CD4-positive, alpha-beta T cell (primary cell): ENCODE measurements at regions not wholly inside any gene's neighbourhood (a gene's known extent, or its start where the extent isn't known, plus 50 kb on each side); places are given as distances from the start of the nearest gene placed in this dataset.

ENCODE experiments used
- ATAC-seq: fragments of 200-7000 bp; cut with Tn5 transposase; one replicate; pipeline ENCODE4 v1.10.0; 2022; ENCODE audit warnings: mild to moderate bottlenecking; ENCODE audit not compliant: poor library complexity
- CTCF ChIA-PET: fragments of 350-600 bp; sonication (Branson Sonifier 250); formaldehyde crosslinking; loops from one replicate; lab custom pipeline; 2021; ENCODE audit warnings: antibody characterized with exemption, inconsistent platforms; lab: Charles Lee
- POLR2A ChIA-PET: fragments of 350-600 bp; sonication (Branson Sonifier 250); formaldehyde crosslinking; loops from one replicate; lab custom pipeline; 2021; ENCODE audit warnings: antibody characterized with exemption, inconsistent platforms; lab: Charles Lee
- DNase-seq, 14 experiments: peaks; one replicate each; pipeline ENCODE4 v3.0.0-alpha.2; 2013 to 2020; ENCODE audit warnings: mixed read lengths in 2 of 14
- H3K27ac ChIP-seq, 2 donors: one replicate each; pipeline versions ENCODE4 v1.5.1 to v1.7.0; 2013; ENCODE audit warnings: low read length in 2 of 2, low read depth in 1 of 2, mild to moderate bottlenecking in 1 of 2
- H3K27me3 ChIP-seq, 2 experiments: 1 replicate in 1 of 2; 2 replicates in 1 of 2; pipeline versions ENCODE4 v1.6.1 to v1.7.0; 2013; ENCODE audit warnings: low read length in 2 of 2, control low read depth in 1 of 2, mild to moderate bottlenecking in 1 of 2, moderate library complexity in 1 of 2; ENCODE audit not compliant: insufficient read depth in 2 of 2, control insufficient read depth in 1 of 2
- H3K36me3 ChIP-seq: one replicate; pipeline ENCODE4 v1.6.1; 2013; ENCODE audit warnings: low read length, control low read depth; ENCODE audit not compliant: insufficient read depth
- H3K4me1 ChIP-seq: one replicate; pipeline ENCODE4 v1.6.1; 2013; ENCODE audit warnings: low read length, control low read depth; ENCODE audit not compliant: insufficient read depth
- H3K4me3 ChIP-seq: one replicate; pipeline ENCODE4 v1.5.1; 2013; ENCODE audit warnings: mild to moderate bottlenecking, low read length, moderate library complexity
- H3K9me3 ChIP-seq, 2 experiments: 1 replicate in 1 of 2; 2 replicates in 1 of 2; pipeline versions ENCODE4 v1.6.1 to v1.7.0; 2013; ENCODE audit warnings: low read length in 2 of 2, mild to moderate bottlenecking in 2 of 2, control low read depth in 1 of 2, moderate library complexity in 1 of 2; ENCODE audit not compliant: control insufficient read depth in 1 of 2, insufficient read depth in 1 of 2
- H3K27ac Mint-ChIP-seq: one replicate; pipeline ENCODE4 v1.8.0; 2020; ENCODE audit warnings: mixed read lengths
- H3K27me3 Mint-ChIP-seq: one replicate; pipeline ENCODE4 v1.8.0; 2021; ENCODE audit warnings: mixed read lengths
- H3K36me3 Mint-ChIP-seq: one replicate; pipeline ENCODE4 v1.8.0; 2021; ENCODE audit warnings: low read depth, mixed read lengths
- H3K4me1 Mint-ChIP-seq: one replicate; pipeline ENCODE4 v1.8.0; 2021; ENCODE audit warnings: low read depth, mixed read lengths
- H3K4me3 Mint-ChIP-seq: one replicate; pipeline ENCODE4 v1.8.0; 2020; ENCODE audit warnings: mild to moderate bottlenecking, mixed read lengths
- H3K9me3 Mint-ChIP-seq: one replicate; pipeline ENCODE4 v1.8.0; 2020; ENCODE audit warnings: mixed read lengths
- CTCF ChIP-seq: fragments of 200-600 bp; IDR thresholded peaks from one replicate; pipeline ENCODE4 v1.8.0; 2022; ENCODE audit warnings: antibody characterized with exemption, mild to moderate bottlenecking
- intact Hi-C, 2 experiments: fragments of 100-400 bp; cut with DNase I in 1 of 2; cut with micrococcal nuclease in 1 of 2; formaldehyde crosslinking; loops; one replicate each; pipeline versions ENCODE4 v1.15.1 to v1.9.0; 2023 to 2025; cut with DNase I, micrococcal nuclease

- ChIA-PET CTCF (no interaction called here), POLR2A (no interaction called here)
- Histone ChIP-seq H3K27me3 (no peaks in the 10 kb centered on the region), H3K9me3 (no peaks in the 10 kb centered on the region), H3K36me3 (no peaks in the 10 kb centered on the region), H3K27ac (no peak overlapping the region), H3K4me3 (no peak overlapping the region), H3K4me1 (no peaks in the 10 kb centered on the region)
- Mint-ChIP-seq H3K27ac (no peak overlapping the region), H3K27me3 (peaks cover 51% of the 10 kb centered on the region), H3K9me3 (no peaks in the 10 kb centered on the region), H3K4me1 (peaks cover 5% of the 10 kb centered on the region), H3K36me3 (no peaks in the 10 kb centered on the region), H3K4me3 (no peak overlapping the region)
- TF ChIP-seq CTCF: no peak
- no peak for ATAC-seq
- DNase-seq: no peak
- intact Hi-C loops: no loop called here
These were observed 171.8 kb upstream of the RAI14 start for GRCh38 chr5:34484216-34484920.

GRCh38 chr5:34485768-34486030 lies 170.4 kb upstream of the RAI14 start:
- no peak for TF ChIP-seq CTCF
- intact Hi-C loops: loop anchor here (1.0 to 5.0 kb wide), 2 partner anchors 413 to 517 kb away; no protein-coding TSS in a partner anchor
- no peaks in the 10 kb centered on the region for H3K9me3 ChIP-seq
- no peaks in the 10 kb centered on the region for H3K36me3 ChIP-seq
- no peak overlapping the region for H3K27ac Mint-ChIP-seq
- peaks cover 5% of the 10 kb centered on the region for H3K4me1 Mint-ChIP-seq
- POLR2A ChIA-PET: no interaction called here
- CTCF ChIA-PET: interaction anchor here (0.6 to 1.6 kb wide), 8 partner anchors 9 to 609 kb away, joined by 3 to 10 read pairs (median 4); no protein-coding TSS in a partner anchor
- no peak overlapping the region for H3K27ac ChIP-seq
- DNase-seq (no peak), ATAC-seq (no peak)
- H3K4me1 ChIP-seq: no peaks in the 10 kb centered on the region
- H3K4me3 Mint-ChIP-seq: no peak overlapping the region
- H3K4me3 ChIP-seq: no peak overlapping the region
- H3K9me3 Mint-ChIP-seq: no peaks in the 10 kb centered on the region
- no peaks in the 10 kb centered on the region for H3K36me3 Mint-ChIP-seq
- H3K27me3 ChIP-seq: no peaks in the 10 kb centered on the region
- peaks cover 48% of the 10 kb centered on the region for H3K27me3 Mint-ChIP-seq

GRCh38 chr5:34486160-34486848 lies 169.8 kb upstream of the RAI14 start:
- Mint-ChIP-seq H3K4me1 (peaks cover 5% of the 10 kb centered on the region), H3K27ac (no peak overlapping the region), H3K9me3 (no peaks in the 10 kb centered on the region), H3K36me3 (no peaks in the 10 kb centered on the region), H3K27me3 (peaks cover 42% of the 10 kb centered on the region), H3K4me3 (no peak overlapping the region)
- DNase-seq (peak; percentile 32 to 77 (median 50)), ATAC-seq (no peak)
- TF ChIP-seq CTCF: peak; percentile 86
- intact Hi-C loops: loop anchor here (1.0 to 5.0 kb wide), 2 partner anchors 412 to 516 kb away; no protein-coding TSS in a partner anchor
- Histone ChIP-seq H3K4me1 (no peaks in the 10 kb centered on the region), H3K36me3 (no peaks in the 10 kb centered on the region), H3K4me3 (no peak overlapping the region), H3K27me3 (no peaks in the 10 kb centered on the region), H3K27ac (no peak overlapping the region), H3K9me3 (no peaks in the 10 kb centered on the region)
- CTCF ChIA-PET: interaction anchor here (0.6 to 1.6 kb wide), 8 partner anchors 8 to 610 kb away, joined by 3 to 10 read pairs (median 4); no protein-coding TSS in a partner anchor
- POLR2A ChIA-PET: interaction anchor here (0.8 kb wide), 1 partner anchor 418 kb away, joined by 4 read pairs; no protein-coding TSS in a partner anchor
